GM12878 (cell line): ENCODE measurements at regions not wholly inside any gene's neighbourhood (a gene's known extent, or its start where the extent isn't known, plus 50 kb on each side); places are given as distances from the start of the nearest gene placed in this dataset.

Source experiments
- ATAC-seq: fragments of 200-7000 bp; cut with Tn5 transposase; 3 replicates; pipeline ENCODE4 v1.9.1; 2020; ENCODE audit warnings: mild to moderate bottlenecking, moderate library complexity
- BruUV-seq: library from RNA; stranded (reverse); fragments of 400-500 nt; replicated peaks from 2 replicates; lab custom pipeline; 2021; lab: Mats Ljungman, UMichigan
- CTCF ChIA-PET: fragments of 300-600 bp; sonication (Branson Sonifier 250); formaldehyde crosslinking; extraction: SDS; loops from one replicate; lab custom pipeline; 2021; ENCODE audit warnings: inconsistent platforms; lab: Yijun Ruan, JAX
- POLR2A ChIA-PET: fragments of 350-600 bp; formaldehyde crosslinking; extraction: SDS; loops from one replicate; lab custom pipeline; 2021; ENCODE audit warnings: inconsistent platforms; lab: Charles Lee
- RAD21 ChIA-PET: fragments of 300-600 bp; sonication (Branson Sonifier 250); formaldehyde crosslinking; loops from one replicate; lab custom pipeline; 2023; ENCODE audit warnings: antibody characterized with exemption; ENCODE audit not compliant: unreplicated experiment; lab: Charles Lee
- SMC1A ChIA-PET: fragments of 300-600 bp; sonication (Branson Sonifier 250); formaldehyde crosslinking; loops from one replicate; lab custom pipeline; 2023; ENCODE audit not compliant: unreplicated experiment, uncharacterized antibody; lab: Charles Lee
- DNase-seq: peaks from one replicate; pipeline ENCODE4 v3.0.0-alpha.2; 2011; ENCODE audit warnings: low read depth, low spot score
- FAIRE-seq: peaks from 3 replicates; lab custom pipeline; 2011; peaks lifted over from hg19 to GRCh38; lab: Jason Lieb, UNC
- H2AFZ ChIP-seq: 2 replicates; pipeline ENCODE4 v1.6.0; 2011; ENCODE audit warnings: low read depth, low read length, control low read depth; ENCODE audit not compliant: control insufficient read depth
- H3K27ac ChIP-seq: 2 replicates; pipeline ENCODE4 v1.5.1; 2011; ENCODE audit warnings: control low read depth; ENCODE audit not compliant: control insufficient read depth, insufficient read depth
- H3K27me3 ChIP-seq, 2 experiments: replicated peaks in 1 of 2; 2 replicates each; pipeline versions ENCODE4 v1.6.0 to v1.6.1; 2011; ENCODE audit warnings: low read length in 1 of 2; ENCODE audit not compliant: control insufficient read depth in 2 of 2, insufficient read depth in 2 of 2
- H3K36me3 ChIP-seq, 2 experiments: 2 replicates each; pipeline ENCODE4 v1.5.1; 2011; ENCODE audit warnings: low read length in 1 of 2; ENCODE audit not compliant: control insufficient read depth in 2 of 2, insufficient read depth in 2 of 2
- H3K4me1 ChIP-seq: 2 replicates; pipeline ENCODE4 v1.6.1; 2011; ENCODE audit warnings: mild to moderate bottlenecking, low read length, moderate library complexity, mixed read lengths; ENCODE audit not compliant: control insufficient read depth, insufficient read depth
- H3K4me2 ChIP-seq: 2 replicates; pipeline ENCODE4 v1.6.0; 2011; ENCODE audit warnings: control low read depth; ENCODE audit not compliant: control insufficient read depth, insufficient read depth
- H3K4me3 ChIP-seq: fragments of 200-600 bp; sonication (generic); 2 replicates; pipeline ENCODE4 v1.5.1; 2016
- H3K79me2 ChIP-seq: 2 replicates; pipeline ENCODE4 v1.6.0; 2011; ENCODE audit warnings: low read length; ENCODE audit not compliant: control insufficient read depth, insufficient read depth
- H3K9ac ChIP-seq: 2 replicates; pipeline ENCODE4 v1.8.0; 2011; ENCODE audit warnings: low read length, control low read depth, mixed read lengths; ENCODE audit not compliant: control insufficient read depth, insufficient read depth
- H3K9me3 ChIP-seq: replicated peaks from 3 replicates; pipeline ENCODE4 v1.5.1; 2011; ENCODE audit warnings: mild to moderate bottlenecking, low read length; ENCODE audit not compliant: control insufficient read depth, insufficient read depth
- H4K20me1 ChIP-seq: 2 replicates; pipeline ENCODE4 v1.6.0; 2011; ENCODE audit not compliant: control insufficient read depth, insufficient read depth
- ATF7 ChIP-seq: fragments of 450-650 bp; IDR thresholded peaks from 2 replicates; pipeline ENCODE4 v1.6.1; 2016; ENCODE audit warnings: low read depth, mild to moderate bottlenecking
- CBFB ChIP-seq: IDR thresholded peaks from 2 replicates; pipeline ENCODE4 v1.6.1; 2016; ENCODE audit warnings: antibody characterized with exemption, low read depth
- CBX5 ChIP-seq: sonication (generic); IDR thresholded peaks from 2 replicates; pipeline ENCODE4 v1.6.1; 2016; ENCODE audit warnings: low read depth, moderate library complexity, mild to moderate bottlenecking, inconsistent platforms
- CEBPB ChIP-seq, 2 experiments: fragments of 150-350 bp in 1 of 2; IDR thresholded peaks; 2 replicates each; pipeline ENCODE4 v1.6.1; 2012 to 2014; ENCODE audit warnings: low read depth in 2 of 2, low read length in 2 of 2, borderline replicate concordance in 1 of 2, inconsistent platforms in 1 of 2
- CREM ChIP-seq: IDR thresholded peaks from 2 replicates; pipeline ENCODE4 v1.6.1; 2014; ENCODE audit warnings: antibody characterized with exemption, low read depth
- ETV6 ChIP-seq, 2 experiments: fragments of 450-650 bp in 1 of 2; IDR thresholded peaks in 1 of 2; conservative IDR thresholded peaks in 1 of 2; 2 replicates each; pipeline ENCODE4 v1.6.1; 2014; ENCODE audit warnings: antibody characterized with exemption in 1 of 2, borderline replicate concordance in 1 of 2, low read depth in 1 of 2, mild to moderate bottlenecking in 1 of 2, moderate library complexity in 1 of 2
- FOXK2 ChIP-seq: fragments of 450-650 bp; IDR thresholded peaks from 2 replicates; pipeline ENCODE4 v1.6.1; 2017; ENCODE audit warnings: mild to moderate bottlenecking, moderate library complexity
- FOXM1 ChIP-seq: IDR thresholded peaks from 2 replicates; pipeline ENCODE4 v1.6.1; 2012; ENCODE audit warnings: low read depth, mild to moderate bottlenecking, inconsistent platforms, low read length, moderate library complexity
- HCFC1 ChIP-seq: fragments of 150-350 bp; IDR thresholded peaks from 2 replicates; pipeline ENCODE4 v1.6.1; 2014; ENCODE audit warnings: low read length
- HDGF ChIP-seq: fragments of 450-650 bp; IDR thresholded peaks from 2 replicates; pipeline ENCODE4 v1.6.1; 2016; ENCODE audit warnings: antibody characterized with exemption
- NRF1 ChIP-seq: conservative IDR thresholded peaks from 2 replicates; pipeline ENCODE4 v1.6.1; 2011; ENCODE audit warnings: mild to moderate bottlenecking, low read depth, low read length, improper control_type of control experiment
- POLR2A ChIP-seq: IDR thresholded peaks from 2 replicates; pipeline ENCODE4 v1.6.1; 2011; ENCODE audit warnings: low read depth, mild to moderate bottlenecking, low read length
- RELA ChIP-seq: fragments of 450-650 bp; IDR thresholded peaks from 2 replicates; pipeline ENCODE4 v1.8.0; 2014; ENCODE audit warnings: borderline replicate concordance; ENCODE audit not compliant: partially characterized antibody
- RFX5 ChIP-seq: IDR thresholded peaks from 2 replicates; pipeline ENCODE4 v1.6.1; 2011; ENCODE audit warnings: low read depth, low read length, improper control_type of control experiment
- SMAD5 ChIP-seq: IDR thresholded peaks from 2 replicates; pipeline ENCODE4 v1.6.1; 2016; ENCODE audit warnings: antibody characterized with exemption, low read depth
- SMARCA5 ChIP-seq: fragments of 450-650 bp; IDR thresholded peaks from 2 replicates; pipeline ENCODE4 v1.6.1; 2017; ENCODE audit warnings: mild to moderate bottlenecking
- ZNF384 ChIP-seq: IDR thresholded peaks from 2 replicates; pipeline ENCODE4 v1.6.1; 2012; ENCODE audit warnings: low read depth, mild to moderate bottlenecking, low read length, improper control_type of control experiment, borderline replicate concordance
- WGBS: methylation state at CpG from one replicate; pipeline ENCODE4 v1.1.6; 2016; ENCODE audit warnings: low lambda C conversion rate; ENCODE audit not compliant: insufficient replicate concordance, insufficient coverage; ENCODE audit errors: missing lambda C conversion rate; 5-methylcytosine and 5-hydroxymethylcytosine counted together
- in situ Hi-C: fragments of 300-500 bp; cut with MboI; formaldehyde crosslinking; loops from 9 replicates; pipeline ENCODE4 v1.14.3; 2018; ENCODE audit warnings: mixed read lengths
- intact Hi-C: fragments of 100-400 bp; cut with micrococcal nuclease; formaldehyde crosslinking; loops from one replicate; pipeline ENCODE4 v1.14.2; 2022; ENCODE audit not compliant: unreplicated experiment
- TF ChIP-seq, protein P1 (sequence below): fragments of 450-650 bp; formaldehyde crosslinking; IDR thresholded peaks from 2 replicates; pipeline ENCODE4 v1.4.0; 2020; ENCODE audit warnings: mild to moderate bottlenecking, moderate library complexity

DNA sequence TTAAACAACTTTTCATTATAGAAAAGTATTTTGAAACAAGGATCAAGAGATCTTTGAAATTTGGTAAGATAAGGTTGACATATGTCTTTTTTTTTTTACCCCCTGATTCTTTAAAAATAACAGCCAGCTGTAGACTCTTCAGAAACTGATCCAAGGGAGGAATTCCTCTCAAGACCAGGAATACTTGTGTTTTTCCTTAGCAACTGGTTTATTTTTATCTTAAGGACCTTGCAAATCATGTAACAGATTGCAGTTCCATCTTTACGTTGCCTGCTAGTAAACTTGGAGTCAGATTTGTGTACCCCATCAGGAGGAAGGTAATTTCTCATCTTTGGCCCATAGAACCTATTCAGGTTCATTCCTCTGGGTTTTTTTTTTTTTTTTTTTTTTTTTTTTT is 71.6 kb downstream of the BOLA3 start:
- no peak for FAIRE-seq

GRCh38 chr2:74077636-74078035 is 70.1 kb downstream of the BOLA3 start:
- no TSS peak for BruUV-seq
- FAIRE-seq (no peak), ATAC-seq (no peak), DNase-seq (no peak)
- no peak overlapping the region for H3K4me2 ChIP-seq
- peaks cover 20% of the 10 kb centered on the region for H3K79me2 ChIP-seq
- H3K4me1 ChIP-seq: peaks cover 17% of the 10 kb centered on the region
- peaks cover 18 to 34% of the 10 kb centered on the region in 2 experiments for H3K36me3 ChIP-seq
- intact Hi-C loops (loop anchor here (5.0 kb wide), 1 partner anchor 75 kb away; no protein-coding TSS in a partner anchor), in situ Hi-C loops (no loop called here)
- H3K9ac ChIP-seq: no peak overlapping the region
- no peak overlapping the region for H3K4me3 ChIP-seq
- no peak overlapping the region for H3K27ac ChIP-seq
- H3K27me3 ChIP-seq: no peaks in the 10 kb centered on the region
- ChIA-PET POLR2A (interaction anchor here (0.8 to 1.4 kb wide), 3 partner anchors 9 to 91 kb away, joined by 3 to 5 read pairs (median 4); no protein-coding TSS in a partner anchor), CTCF (interaction anchor here (0.9 to 1.1 kb wide), 2 partner anchors 91 to 388 kb away, joined by 3 to 4 read pairs; no protein-coding TSS in a partner anchor), RAD21 (interaction anchor here (1.2 to 1.5 kb wide), 2 partner anchors 90 to 254 kb away, joined by 4 to 5 read pairs; no protein-coding TSS in a partner anchor), SMC1A (interaction anchor here (0.8 to 4.9 kb wide), 14 partner anchors 9 to 252 kb away, joined by 3 to 53 read pairs (median 4); partner anchors contain the start of gene STAMBP)
- no peaks in the 10 kb centered on the region for H4K20me1 ChIP-seq
- WGBS: 96% methylated on average over 7 of the region's 7 CpGs
- H2AFZ ChIP-seq: no peak overlapping the region
- no peaks in the 10 kb centered on the region for H3K9me3 ChIP-seq
- no peak for TF ChIP-seq NRF1
- TF ChIP-seq ZNF384: no peak
- no peak for TF ChIP-seq FOXK2
- TF ChIP-seq HDGF: no peak
- TF ChIP-seq, protein P1, sequence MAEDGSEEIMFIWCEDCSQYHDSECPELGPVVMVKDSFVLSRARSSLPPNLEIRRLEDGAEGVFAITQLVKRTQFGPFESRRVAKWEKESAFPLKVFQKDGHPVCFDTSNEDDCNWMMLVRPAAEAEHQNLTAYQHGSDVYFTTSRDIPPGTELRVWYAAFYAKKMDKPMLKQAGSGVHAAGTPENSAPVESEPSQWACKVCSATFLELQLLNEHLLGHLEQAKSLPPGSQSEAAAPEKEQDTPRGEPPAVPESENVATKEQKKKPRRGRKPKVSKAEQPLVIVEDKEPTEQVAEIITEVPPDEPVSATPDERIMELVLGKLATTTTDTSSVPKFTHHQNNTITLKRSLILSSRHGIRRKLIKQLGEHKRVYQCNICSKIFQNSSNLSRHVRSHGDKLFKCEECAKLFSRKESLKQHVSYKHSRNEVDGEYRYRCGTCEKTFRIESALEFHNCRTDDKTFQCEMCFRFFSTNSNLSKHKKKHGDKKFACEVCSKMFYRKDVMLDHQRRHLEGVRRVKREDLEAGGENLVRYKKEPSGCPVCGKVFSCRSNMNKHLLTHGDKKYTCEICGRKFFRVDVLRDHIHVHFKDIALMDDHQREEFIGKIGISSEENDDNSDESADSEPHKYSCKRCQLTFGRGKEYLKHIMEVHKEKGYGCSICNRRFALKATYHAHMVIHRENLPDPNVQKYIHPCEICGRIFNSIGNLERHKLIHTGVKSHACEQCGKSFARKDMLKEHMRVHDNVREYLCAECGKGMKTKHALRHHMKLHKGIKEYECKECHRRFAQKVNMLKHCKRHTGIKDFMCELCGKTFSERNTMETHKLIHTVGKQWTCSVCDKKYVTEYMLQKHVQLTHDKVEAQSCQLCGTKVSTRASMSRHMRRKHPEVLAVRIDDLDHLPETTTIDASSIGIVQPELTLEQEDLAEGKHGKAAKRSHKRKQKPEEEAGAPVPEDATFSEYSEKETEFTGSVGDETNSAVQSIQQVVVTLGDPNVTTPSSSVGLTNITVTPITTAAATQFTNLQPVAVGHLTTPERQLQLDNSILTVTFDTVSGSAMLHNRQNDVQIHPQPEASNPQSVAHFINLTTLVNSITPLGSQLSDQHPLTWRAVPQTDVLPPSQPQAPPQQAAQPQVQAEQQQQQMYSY: no peak
- no peak for TF ChIP-seq ETV6 (conservative IDR thresholded peaks at IDR 0.05 in 1 of 2, IDR thresholded peaks at IDR 0.05 in 1 of 2; ENCODE audit: borderline replicate concordance in 1 of 2, low read depth in 1 of 2)
- no peak for TF ChIP-seq CREM
- no peak for TF ChIP-seq ATF7
- TF ChIP-seq HCFC1: no peak
- no peak for TF ChIP-seq POLR2A
- no peak for TF ChIP-seq SMARCA5
- TF ChIP-seq CBX5: no peak
- no peak for TF ChIP-seq RELA

More for the DNA sequence above, 71.6 kb downstream of the BOLA3 start:
- ChIA-PET SMC1A (interaction anchor here (0.6 to 1.6 kb wide), 3 partner anchors 9 to 76 kb away, joined by 3 to 7 read pairs (median 3); no protein-coding TSS in a partner anchor), RAD21 (interaction anchor here (1.2 kb wide), 1 partner anchor 43 kb away, joined by 3 read pairs; no protein-coding TSS in a partner anchor), POLR2A (no interaction called here), CTCF (interaction anchor here (0.7 to 1.1 kb wide), 2 partner anchors 11 to 249 kb away, joined by 3 read pairs; no protein-coding TSS in a partner anchor)
- DNase-seq (no peak), ATAC-seq (no peak)
- Histone ChIP-seq H3K27ac (no peak overlapping the region), H3K9me3 (no peaks in the 10 kb centered on the region), H3K9ac (no peak overlapping the region), H3K79me2 (peaks cover 24% of the 10 kb centered on the region), H3K27me3 (no peaks in the 10 kb centered on the region), H3K4me1 (peaks cover 17% of the 10 kb centered on the region), H3K4me2 (no peak overlapping the region), H3K36me3 (peaks cover 10 to 26% of the 10 kb centered on the region in 2 experiments), H4K20me1 (no peaks in the 10 kb centered on the region), H3K4me3 (no peak overlapping the region), H2AFZ (no peak overlapping the region)
- BruUV-seq: no TSS peak
- TF ChIP-seq POLR2A (no peak), FOXM1 (no peak), CBFB (no peak), SMAD5 (no peak), CEBPB (IDR thresholded peaks at IDR 0.05; ENCODE audit: borderline replicate concordance in 1 of 2, low read depth in 2 of 2, low read length in 2 of 2) (no peak), RFX5 (no peak)
- WGBS: 100% methylated on average over 1 of the region's 1 CpG
- intact Hi-C loops: loop anchor here (5.0 kb wide), 1 partner anchor 74 kb away; no protein-coding TSS in a partner anchor
- in situ Hi-C loops: no loop called here
